Endothelial cell of umbilical vein (primary cell): ENCODE measurements at regions not wholly inside any gene's neighbourhood (a gene's known extent, or its start where the extent isn't known, plus 50 kb on each side); places are given as distances from the start of the nearest gene placed in this dataset.

Experiments used
- BruUV-seq: library from RNA; stranded (reverse); fragments of 400-500 nt; replicated peaks from 2 replicates; lab custom pipeline; 2021; lab: Mats Ljungman, UMichigan
- CTCF ChIA-PET: fragments of 300-600, 350-600 bp; sonication (Branson Sonifier 250); formaldehyde crosslinking; loops from one replicate; lab custom pipeline; 2021; ENCODE audit warnings: antibody characterized with exemption, inconsistent platforms; lab: Charles Lee
- POLR2A ChIA-PET: fragments of 300-600, 350-600 bp; sonication (Branson Sonifier 250); formaldehyde crosslinking; loops from one replicate; lab custom pipeline; 2021; ENCODE audit warnings: antibody characterized with exemption, inconsistent platforms; lab: Charles Lee
- DNase-seq: peaks from one replicate; pipeline ENCODE4 v3.0.0-alpha.2; 2011; ENCODE audit warnings: low read depth, low spot score
- FAIRE-seq: peaks from 2 replicates; lab custom pipeline; 2011; peaks lifted over from hg19 to GRCh38; lab: Jason Lieb, UNC
- H2AFZ ChIP-seq: 2 replicates; pipeline ENCODE4 v1.6.0; 2012; ENCODE audit warnings: low read depth, low read length, control low read depth, inconsistent platforms
- H3K27ac ChIP-seq: 2 replicates; pipeline ENCODE4 v1.5.1; 2011; ENCODE audit warnings: low read depth, mild to moderate bottlenecking, control low read depth, low read length, moderate library complexity; ENCODE audit not compliant: insufficient read depth
- H3K27me3 ChIP-seq, 2 experiments: 2 replicates each; pipeline versions ENCODE4 v1.6.0 to v1.6.1; 2011; ENCODE audit warnings: low read length in 2 of 2, mixed read lengths in 1 of 2; ENCODE audit not compliant: control insufficient read depth in 2 of 2, insufficient read depth in 2 of 2
- H3K36me3 ChIP-seq, 2 experiments: 2 replicates in 1 of 2; 3 replicates in 1 of 2; pipeline ENCODE4 v1.5.1; 2011; ENCODE audit warnings: low read length in 2 of 2, mild to moderate bottlenecking in 1 of 2, moderate library complexity in 1 of 2; ENCODE audit not compliant: control insufficient read depth in 2 of 2, insufficient read depth in 2 of 2; ENCODE audit errors: extremely low read depth in 1 of 2
- H3K4me1 ChIP-seq: 3 replicates; pipeline ENCODE4 v1.5.1; 2011; ENCODE audit warnings: mild to moderate bottlenecking, low read length; ENCODE audit not compliant: control insufficient read depth, insufficient read depth; ENCODE audit errors: extremely low read depth
- H3K4me2 ChIP-seq: 2 replicates; pipeline ENCODE4 v1.6.1; 2011; ENCODE audit warnings: low read length, control low read depth, mixed read lengths; ENCODE audit not compliant: insufficient read depth
- H3K4me3 ChIP-seq, 3 experiments: fragments of 200-600 bp in 1 of 3; sonication (generic), shearing (Covaris generic) in 1 of 3; replicated peaks in 1 of 3; 2 replicates each; pipeline ENCODE4 v1.5.1; 2011 to 2016; ENCODE audit warnings: control low read depth in 3 of 3, low read length in 3 of 3, mild to moderate bottlenecking in 2 of 3, inconsistent platforms in 1 of 3, low read depth in 1 of 3, moderate library complexity in 1 of 3; ENCODE audit not compliant: insufficient read depth in 1 of 3
- H3K79me2 ChIP-seq: 2 replicates; pipeline ENCODE4 v1.6.0; 2012; ENCODE audit warnings: low read length, inconsistent platforms; ENCODE audit not compliant: control insufficient read depth, insufficient read depth
- H3K9ac ChIP-seq: replicated peaks from 2 replicates; pipeline ENCODE3; 2011; ENCODE audit warnings: low read length, control low read depth; ENCODE audit not compliant: insufficient read depth; ENCODE audit errors: extremely low read depth
- H3K9me1 ChIP-seq: replicated peaks from 3 replicates; pipeline ENCODE4 v1.6.0; 2011; ENCODE audit warnings: mild to moderate bottlenecking, low read length; ENCODE audit not compliant: control insufficient read depth, insufficient read depth; ENCODE audit errors: extremely low read depth
- H3K9me3 ChIP-seq: replicated peaks from 2 replicates; pipeline ENCODE4 v1.5.1; 2012; ENCODE audit warnings: low read length, inconsistent platforms; ENCODE audit not compliant: control insufficient read depth, insufficient read depth
- H4K20me1 ChIP-seq: replicated peaks from 2 replicates; pipeline ENCODE3; 2011; ENCODE audit warnings: mild to moderate bottlenecking, low read length; ENCODE audit not compliant: control insufficient read depth, insufficient read depth; ENCODE audit errors: extremely low read depth
- EZH2 ChIP-seq: IDR thresholded peaks from 2 replicates; pipeline ENCODE4 v1.6.1; 2012; ENCODE audit warnings: borderline replicate concordance, low read depth, mild to moderate bottlenecking, moderate library complexity, low read length, inconsistent platforms; ENCODE audit not compliant: severe bottlenecking
- FOS ChIP-seq: IDR thresholded peaks from 2 replicates; pipeline ENCODE4 v1.6.1; 2011; ENCODE audit warnings: mild to moderate bottlenecking, low read length, moderate library complexity, borderline replicate concordance; ENCODE audit not compliant: insufficient read depth
- GATA2 ChIP-seq: IDR thresholded peaks from 2 replicates; pipeline ENCODE4 v1.7.0; 2011; ENCODE audit warnings: low read depth, mild to moderate bottlenecking, moderate library complexity, mixed read lengths, low read length; ENCODE audit not compliant: insufficient read length, insufficient read depth
- JUN ChIP-seq: IDR thresholded peaks from 2 replicates; pipeline ENCODE4 v1.6.1; 2011; ENCODE audit warnings: borderline replicate concordance, low read depth; ENCODE audit not compliant: insufficient read length, insufficient read depth
- MAX ChIP-seq: IDR thresholded peaks from 2 replicates; pipeline ENCODE4 v1.6.1; 2011; ENCODE audit not compliant: insufficient read depth, insufficient read length
- MYC ChIP-seq: IDR thresholded peaks from one replicate; pipeline ENCODE4 v1.6.1; 2011; ENCODE audit warnings: mild to moderate bottlenecking, low read depth, low read length
- POLR2A ChIP-seq: IDR thresholded peaks from 2 replicates; pipeline ENCODE4 v1.6.1; 2012; ENCODE audit warnings: low read depth, mild to moderate bottlenecking, control low read depth, low read length
- POLR2AphosphoS5 ChIP-seq: IDR thresholded peaks from 2 replicates; pipeline ENCODE4 v1.6.1; 2012; ENCODE audit warnings: low read depth, mild to moderate bottlenecking, control low read depth, low read length, moderate library complexity; ENCODE audit not compliant: insufficient read depth
- dilution Hi-C: fragments of 300-500 bp; cut with MboI; formaldehyde crosslinking; loops from one replicate; pipeline ENCODE4 v1.15.0; 2019; ENCODE audit warnings: low sequenced_read_pairs; ENCODE audit not compliant: extremely low pct_ligation_motif_present
- intact Hi-C: fragments of 100-400 bp; cut with micrococcal nuclease; formaldehyde crosslinking; loops from one replicate; pipeline ENCODE4 v1.10.0; 2022
- TF ChIP-seq, protein P1 (sequence below), 2 donors: IDR thresholded peaks; 1 replicate in 1 of 2; 2 replicates in 1 of 2; pipeline ENCODE4 v1.5.1; 2011; ENCODE audit warnings: low read length in 2 of 2, mild to moderate bottlenecking in 2 of 2, moderate library complexity in 2 of 2, control low read depth in 1 of 2, inconsistent platforms in 1 of 2, low read depth in 1 of 2; ENCODE audit not compliant: insufficient read depth in 1 of 2; ENCODE audit errors: extremely low read depth in 1 of 2

DNA sequence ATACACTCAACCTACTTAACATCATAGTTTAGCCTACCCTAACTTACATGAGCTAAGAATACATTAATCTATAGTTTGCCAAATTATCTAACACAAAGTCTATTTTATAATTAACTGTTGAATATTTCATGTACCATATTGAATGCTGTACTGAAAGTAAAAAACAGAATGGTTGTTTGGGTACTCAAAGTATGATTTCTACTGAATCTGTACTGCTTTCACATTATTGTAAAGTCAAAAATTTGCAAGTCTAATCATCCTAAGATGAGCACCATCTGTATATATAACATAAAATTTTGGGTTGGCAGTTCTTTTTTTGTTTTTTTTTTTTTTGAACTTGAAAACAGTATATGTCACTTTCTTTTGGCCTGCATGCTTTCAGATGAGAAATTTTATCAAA is 1212.6 kb downstream of the SLITRK5 start:
- no peak overlapping the region for H3K4me2 ChIP-seq
- ChIA-PET POLR2A (no interaction called here), CTCF (interaction anchor here (1.2 kb wide), 1 partner anchor 11 kb away, joined by 5 read pairs; no protein-coding TSS in a partner anchor)
- H3K9me1 ChIP-seq: no peaks in the 10 kb centered on the region
- BruUV-seq: no TSS peak
- no peak overlapping the region for H3K9ac ChIP-seq
- no peaks in the 10 kb centered on the region for H4K20me1 ChIP-seq
- H3K27me3 ChIP-seq: no peaks in the 10 kb centered on the region
- dilution Hi-C loops: no loop called here
- H3K9me3 ChIP-seq: no peaks in the 10 kb centered on the region
- no peak overlapping the region for H3K27ac ChIP-seq
- H2AFZ ChIP-seq: no peak overlapping the region
- H3K36me3 ChIP-seq: no peaks in the 10 kb centered on the region
- TF ChIP-seq POLR2A: no peak
- TF ChIP-seq, protein P1, sequence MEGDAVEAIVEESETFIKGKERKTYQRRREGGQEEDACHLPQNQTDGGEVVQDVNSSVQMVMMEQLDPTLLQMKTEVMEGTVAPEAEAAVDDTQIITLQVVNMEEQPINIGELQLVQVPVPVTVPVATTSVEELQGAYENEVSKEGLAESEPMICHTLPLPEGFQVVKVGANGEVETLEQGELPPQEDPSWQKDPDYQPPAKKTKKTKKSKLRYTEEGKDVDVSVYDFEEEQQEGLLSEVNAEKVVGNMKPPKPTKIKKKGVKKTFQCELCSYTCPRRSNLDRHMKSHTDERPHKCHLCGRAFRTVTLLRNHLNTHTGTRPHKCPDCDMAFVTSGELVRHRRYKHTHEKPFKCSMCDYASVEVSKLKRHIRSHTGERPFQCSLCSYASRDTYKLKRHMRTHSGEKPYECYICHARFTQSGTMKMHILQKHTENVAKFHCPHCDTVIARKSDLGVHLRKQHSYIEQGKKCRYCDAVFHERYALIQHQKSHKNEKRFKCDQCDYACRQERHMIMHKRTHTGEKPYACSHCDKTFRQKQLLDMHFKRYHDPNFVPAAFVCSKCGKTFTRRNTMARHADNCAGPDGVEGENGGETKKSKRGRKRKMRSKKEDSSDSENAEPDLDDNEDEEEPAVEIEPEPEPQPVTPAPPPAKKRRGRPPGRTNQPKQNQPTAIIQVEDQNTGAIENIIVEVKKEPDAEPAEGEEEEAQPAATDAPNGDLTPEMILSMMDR (IDR thresholded peaks at IDR 0.05; ENCODE audit: extremely low read depth in 1 of 2, insufficient read depth in 1 of 2, low read depth in 1 of 2, low read length in 2 of 2): no peak
- no peak overlapping the region for H3K4me3 ChIP-seq
- H3K79me2 ChIP-seq: no peaks in the 10 kb centered on the region
- no peaks in the 10 kb centered on the region for H3K4me1 ChIP-seq
- DNase-seq (no peak), FAIRE-seq (no peak)
- intact Hi-C loops: no loop called here

DNA sequence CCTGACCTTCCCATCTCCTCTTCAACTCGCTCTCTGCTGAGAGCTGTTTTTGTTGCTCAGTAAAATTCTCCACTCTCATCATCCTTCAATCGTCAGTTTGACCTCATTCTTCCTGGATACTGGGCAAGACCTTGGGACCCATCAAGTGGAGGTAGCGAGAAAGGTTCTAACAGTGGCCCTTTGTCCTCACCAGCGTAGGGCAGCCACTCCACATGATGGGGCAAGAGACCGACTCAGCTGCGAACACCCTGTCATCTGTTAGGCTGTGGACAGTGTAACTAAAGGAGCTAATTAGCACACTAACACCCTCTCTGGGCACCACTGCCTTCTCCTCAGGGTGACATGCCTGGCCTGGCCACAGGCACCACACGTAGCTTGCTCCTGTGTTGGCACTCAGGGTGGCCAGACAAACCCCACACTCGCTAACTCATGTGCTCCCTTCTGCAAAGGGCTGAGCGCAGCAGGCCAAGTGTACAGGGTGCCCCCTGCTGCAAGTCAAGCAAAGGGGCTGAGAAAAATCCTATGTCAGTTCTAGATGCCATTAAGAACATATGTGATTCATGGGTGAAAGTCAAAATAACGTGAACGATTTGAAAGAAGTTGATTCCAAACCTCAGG is 1216.0 kb downstream of the SLITRK5 start:
- FAIRE-seq (no peak), DNase-seq (no peak)
- no peak for TF ChIP-seq MYC
- TF ChIP-seq FOS: no peak
- TF ChIP-seq, protein P1 (IDR thresholded peaks at IDR 0.05; ENCODE audit: extremely low read depth in 1 of 2, insufficient read depth in 1 of 2, low read depth in 1 of 2, low read length in 2 of 2): no peak
- TF ChIP-seq POLR2AphosphoS5: no peak
- TF ChIP-seq POLR2A: no peak
- TF ChIP-seq GATA2: no peak
- no peak for TF ChIP-seq EZH2
- no peak for TF ChIP-seq MAX
- TF ChIP-seq JUN: no peak
- dilution Hi-C loops (no loop called here), intact Hi-C loops (no loop called here)
- H3K79me2 ChIP-seq: no peaks in the 10 kb centered on the region
- H3K36me3 ChIP-seq: no peaks in the 10 kb centered on the region
- H3K27me3 ChIP-seq: no peaks in the 10 kb centered on the region
- ChIA-PET CTCF (no interaction called here), POLR2A (no interaction called here)
- no peak overlapping the region for H3K27ac ChIP-seq
- no peaks in the 10 kb centered on the region for H3K9me3 ChIP-seq
- no TSS peak for BruUV-seq
- no peak overlapping the region for H2AFZ ChIP-seq
- H4K20me1 ChIP-seq: no peaks in the 10 kb centered on the region
- H3K4me3 ChIP-seq: no peak overlapping the region
- no peaks in the 10 kb centered on the region for H3K4me1 ChIP-seq
- no peak overlapping the region for H3K9ac ChIP-seq
- H3K4me2 ChIP-seq: no peak overlapping the region
- H3K9me1 ChIP-seq: no peaks in the 10 kb centered on the region
